HepG2 (cell line): ENCODE measurements at regions not wholly inside any gene's neighbourhood (a gene's known extent, or its start where the extent isn't known, plus 50 kb on each side); places are given as distances from the start of the nearest gene placed in this dataset.

Source experiments
- CTCF ChIP-seq: sonication (generic); formaldehyde crosslinking; IDR thresholded peaks from 2 replicates; pipeline ENCODE4 v1.5.0; 2020; ENCODE audit warnings: mild to moderate bottlenecking, missing genetic modification reagents, moderate library complexity
- FOXM1 ChIP-seq: sonication (generic); formaldehyde crosslinking; IDR thresholded peaks from 2 replicates; pipeline ENCODE4 v1.5.0; 2020; ENCODE audit warnings: missing genetic modification reagents
- POLR2AphosphoS5 ChIP-seq: IDR thresholded peaks from 2 replicates; pipeline ENCODE4 v1.6.1; 2012; ENCODE audit warnings: low read depth, low read length
- USF2 ChIP-seq, 2 experiments: sonication (generic) in 1 of 2; formaldehyde crosslinking in 1 of 2; IDR thresholded peaks; 2 replicates each; pipeline versions ENCODE4 v1.5.1 to v1.6.1; 2011 to 2020; ENCODE audit warnings: borderline replicate concordance in 1 of 2, low read depth in 1 of 2, low read length in 1 of 2, mild to moderate bottlenecking in 1 of 2, missing genetic modification reagents in 1 of 2, moderate library complexity in 1 of 2
- ZFP36 ChIP-seq: fragments of 150-350 bp; IDR thresholded peaks from 2 replicates; pipeline ENCODE4 v1.6.1; 2018; ENCODE audit warnings: borderline replicate concordance, low read length, low read depth; ENCODE audit not compliant: partially characterized antibody
- TF ChIP-seq, protein P1 (sequence below): sonication (generic); formaldehyde crosslinking; IDR thresholded peaks from 2 replicates; pipeline ENCODE4 v1.4.0; 2020; ENCODE audit warnings: mild to moderate bottlenecking, missing genetic modification reagents

- TF ChIP-seq POLR2AphosphoS5: no peak
- no peak for TF ChIP-seq CTCF
- no peak for TF ChIP-seq USF2 (IDR thresholded peaks at IDR 0.05; ENCODE audit: low read depth, low read length)
- no peak for TF ChIP-seq USF2 (CRISPR knock-in tag; IDR thresholded peaks at IDR 0.05; ENCODE audit: borderline replicate concordance)
- TF ChIP-seq ZFP36: no peak
- no peak for TF ChIP-seq FOXM1 (CRISPR knock-in tag)
- TF ChIP-seq, protein P1, sequence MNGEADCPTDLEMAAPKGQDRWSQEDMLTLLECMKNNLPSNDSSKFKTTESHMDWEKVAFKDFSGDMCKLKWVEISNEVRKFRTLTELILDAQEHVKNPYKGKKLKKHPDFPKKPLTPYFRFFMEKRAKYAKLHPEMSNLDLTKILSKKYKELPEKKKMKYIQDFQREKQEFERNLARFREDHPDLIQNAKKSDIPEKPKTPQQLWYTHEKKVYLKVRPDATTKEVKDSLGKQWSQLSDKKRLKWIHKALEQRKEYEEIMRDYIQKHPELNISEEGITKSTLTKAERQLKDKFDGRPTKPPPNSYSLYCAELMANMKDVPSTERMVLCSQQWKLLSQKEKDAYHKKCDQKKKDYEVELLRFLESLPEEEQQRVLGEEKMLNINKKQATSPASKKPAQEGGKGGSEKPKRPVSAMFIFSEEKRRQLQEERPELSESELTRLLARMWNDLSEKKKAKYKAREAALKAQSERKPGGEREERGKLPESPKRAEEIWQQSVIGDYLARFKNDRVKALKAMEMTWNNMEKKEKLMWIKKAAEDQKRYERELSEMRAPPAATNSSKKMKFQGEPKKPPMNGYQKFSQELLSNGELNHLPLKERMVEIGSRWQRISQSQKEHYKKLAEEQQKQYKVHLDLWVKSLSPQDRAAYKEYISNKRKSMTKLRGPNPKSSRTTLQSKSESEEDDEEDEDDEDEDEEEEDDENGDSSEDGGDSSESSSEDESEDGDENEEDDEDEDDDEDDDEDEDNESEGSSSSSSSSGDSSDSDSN (CRISPR knock-in tag): no peak
These were observed 155.2 kb upstream of the DTNBP1 start for GRCh38 chr6:15818044-15818443.
